ENCODE measurements at regions not wholly inside any gene's neighbourhood (a gene's known extent, or its start where the extent isn't known, plus 50 kb on each side); places are given as distances from the start of the nearest gene placed in this dataset.

- no peak for TF ChIP-seq CTCF (conservative IDR thresholded peaks at IDR 0.05; ENCODE audit: low read depth, low read length)
- DNase-seq (ENCODE audit: low read depth), result no peak
- H3K4me3 ChIP-seq (ENCODE audit: low read depth, low read length), result no peak overlapping the region
These were observed 380.8 kb upstream of the IL12A start for GRCh38 chr3:159607856-159608255.

DNA sequence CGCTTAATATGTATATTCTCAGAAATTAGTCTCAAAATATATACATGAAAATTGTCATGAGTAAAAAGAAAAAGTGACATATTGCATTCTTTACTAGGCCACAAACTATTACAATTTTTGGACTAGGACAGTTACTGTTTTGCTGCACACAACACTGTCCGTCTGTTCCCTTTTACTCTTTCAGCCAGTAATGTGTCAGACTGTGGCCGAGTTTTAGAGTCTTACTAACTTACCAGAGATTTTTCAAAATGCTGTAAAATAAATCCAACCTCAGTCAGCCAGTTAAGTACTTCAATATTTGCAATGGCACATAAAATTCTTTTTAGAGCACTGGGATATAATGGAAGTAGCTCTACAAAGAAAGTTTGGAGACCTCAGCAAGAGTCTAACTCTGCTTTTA is 380.3 kb upstream of the IL12A start:
- no peak for DNase-seq (ENCODE audit: low read depth)
- no peak overlapping the region for H3K4me3 ChIP-seq (ENCODE audit: low read depth, low read length)
- TF ChIP-seq CTCF (conservative IDR thresholded peaks at IDR 0.05; ENCODE audit: low read depth, low read length), result no peak

DNA sequence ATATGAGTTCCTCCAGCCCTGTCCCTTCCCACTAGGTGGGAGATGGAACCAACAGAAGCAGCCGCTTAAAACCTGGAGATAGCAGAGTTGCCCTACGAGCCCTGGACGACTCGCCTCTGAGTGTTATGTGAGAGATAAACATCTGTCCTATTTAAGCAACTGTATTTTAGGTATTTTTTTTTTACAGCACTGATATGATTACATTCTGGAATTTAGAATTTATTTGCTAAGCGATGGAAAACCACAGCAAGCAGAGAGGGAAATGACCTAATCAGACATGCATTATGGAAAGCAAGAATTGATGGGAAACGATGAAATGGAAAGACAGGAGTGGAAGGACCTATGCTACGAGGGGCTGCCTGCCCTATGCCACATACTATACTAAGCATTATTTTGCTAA is 379.0 kb upstream of the IL12A start:
- no peak for DNase-seq (ENCODE audit: low read depth)
- no peak overlapping the region for H3K4me3 ChIP-seq (ENCODE audit: low read depth, low read length)
- no peak for TF ChIP-seq CTCF (conservative IDR thresholded peaks at IDR 0.05; ENCODE audit: low read depth, low read length)

GRCh38 chr3:159616234-159616825 is 372.3 kb upstream of the IL12A start:
- TF ChIP-seq CTCF (conservative IDR thresholded peaks at IDR 0.05; ENCODE audit: low read depth, low read length), result peak; percentile 76
- no peak for DNase-seq (ENCODE audit: low read depth)
- no peak overlapping the region for H3K4me3 ChIP-seq (ENCODE audit: low read depth, low read length)

DNA sequence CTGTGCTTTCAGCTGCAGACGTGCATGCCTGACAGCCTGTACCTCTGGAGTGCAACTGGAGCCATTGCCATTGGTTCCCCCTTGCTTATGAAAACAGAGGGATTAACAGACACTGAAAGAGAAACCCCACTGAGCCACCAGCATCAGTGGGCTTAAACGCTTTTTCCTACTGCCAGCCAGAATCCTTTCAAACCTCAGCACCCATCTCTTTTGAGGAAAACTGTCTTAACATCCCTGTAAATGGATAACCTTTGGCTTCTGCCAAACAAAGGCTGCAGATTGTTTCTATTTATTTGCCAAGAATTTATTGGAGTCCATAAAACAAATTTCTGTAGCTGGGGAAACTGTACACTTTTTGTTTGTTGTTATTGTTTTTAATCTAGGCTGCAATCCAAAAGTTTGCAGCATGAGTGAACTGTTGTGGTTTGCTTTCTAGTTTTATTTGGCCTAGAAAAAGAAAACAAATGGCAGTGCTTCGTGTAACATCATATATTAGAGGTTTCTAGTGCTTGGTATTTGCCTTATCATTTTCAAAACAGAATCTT is 369.2 kb upstream of the IL12A start:
- no peak for TF ChIP-seq CTCF (conservative IDR thresholded peaks at IDR 0.05; ENCODE audit: low read depth, low read length)
- DNase-seq (ENCODE audit: low read depth), result no peak
- H3K4me3 ChIP-seq (ENCODE audit: low read depth, low read length), result no peak overlapping the region

- no peak for TF ChIP-seq CTCF (conservative IDR thresholded peaks at IDR 0.05; ENCODE audit: low read depth, low read length)
- no peak overlapping the region for H3K4me3 ChIP-seq (ENCODE audit: low read depth, low read length)
- no peak for DNase-seq (ENCODE audit: low read depth)
These were observed 368.4 kb upstream of the IL12A start for GRCh38 chr3:159620281-159620680.

DNA sequence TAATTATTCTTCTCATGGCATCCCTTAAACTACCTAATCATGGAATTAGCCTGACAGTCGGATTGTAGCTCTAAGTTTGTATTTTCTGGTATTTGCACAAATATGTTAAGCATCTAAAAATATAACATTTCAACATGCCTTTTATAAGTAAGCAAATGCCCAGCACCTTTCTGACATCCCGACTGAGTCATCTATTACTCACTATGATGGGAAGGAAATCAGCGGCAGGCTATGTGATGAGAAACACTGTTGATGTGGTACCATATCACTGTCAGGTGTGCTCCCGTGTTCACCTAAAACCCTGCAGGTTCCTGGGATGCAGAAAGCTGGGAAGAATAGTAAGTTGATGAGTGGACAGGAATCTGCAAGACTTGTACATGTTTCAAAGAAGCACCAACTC is 367.8 kb upstream of the IL12A start:
- DNase-seq (ENCODE audit: low read depth), result peak; percentile 67
- H3K4me3 ChIP-seq (ENCODE audit: low read depth, low read length), result no peak overlapping the region
- TF ChIP-seq CTCF (conservative IDR thresholded peaks at IDR 0.05; ENCODE audit: low read depth, low read length), result no peak
